ENCODE measurements at regions not wholly inside any gene's neighbourhood (a gene's known extent, or its start where the extent isn't known, plus 50 kb on each side); places are given as distances from the start of the nearest gene placed in this dataset.

DNA sequence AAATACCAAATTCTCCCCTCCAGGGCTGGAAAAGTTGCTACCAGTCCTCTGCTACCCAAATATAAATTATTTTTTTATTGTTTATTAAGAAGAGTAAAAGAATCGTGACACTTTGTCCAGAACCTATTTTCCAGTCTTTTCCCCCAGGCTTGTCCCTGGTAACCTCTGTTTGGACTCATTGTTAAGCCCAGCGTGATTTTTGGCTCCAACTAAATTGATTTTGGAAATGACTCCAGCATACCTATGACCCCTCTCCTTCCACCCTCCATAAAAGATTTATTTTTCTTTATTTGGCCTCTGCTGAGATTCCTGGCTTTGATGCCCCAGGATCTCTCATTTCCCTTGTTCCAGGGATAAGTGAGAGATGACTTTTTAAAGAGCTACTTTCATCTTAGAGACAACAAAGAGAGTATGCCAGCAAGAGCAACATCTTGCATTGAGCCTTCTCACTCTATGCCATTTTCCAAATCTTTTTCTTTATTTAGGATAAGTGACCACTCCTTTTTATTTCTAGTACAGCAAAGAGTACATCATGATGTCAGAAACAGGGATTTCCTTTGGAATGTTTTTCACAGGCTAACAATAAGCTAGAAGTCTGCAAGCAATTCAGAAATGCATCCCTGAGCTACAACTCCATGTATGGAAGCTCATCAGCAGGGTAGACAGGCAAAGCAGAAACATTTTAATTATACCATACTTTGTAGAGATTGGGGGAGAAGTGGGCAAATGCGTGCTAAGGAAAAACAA is 75.8 kb downstream of the DAD1 start:
- DNase-seq (ENCODE audit: low read depth): no peak
- TF ChIP-seq, protein P1, sequence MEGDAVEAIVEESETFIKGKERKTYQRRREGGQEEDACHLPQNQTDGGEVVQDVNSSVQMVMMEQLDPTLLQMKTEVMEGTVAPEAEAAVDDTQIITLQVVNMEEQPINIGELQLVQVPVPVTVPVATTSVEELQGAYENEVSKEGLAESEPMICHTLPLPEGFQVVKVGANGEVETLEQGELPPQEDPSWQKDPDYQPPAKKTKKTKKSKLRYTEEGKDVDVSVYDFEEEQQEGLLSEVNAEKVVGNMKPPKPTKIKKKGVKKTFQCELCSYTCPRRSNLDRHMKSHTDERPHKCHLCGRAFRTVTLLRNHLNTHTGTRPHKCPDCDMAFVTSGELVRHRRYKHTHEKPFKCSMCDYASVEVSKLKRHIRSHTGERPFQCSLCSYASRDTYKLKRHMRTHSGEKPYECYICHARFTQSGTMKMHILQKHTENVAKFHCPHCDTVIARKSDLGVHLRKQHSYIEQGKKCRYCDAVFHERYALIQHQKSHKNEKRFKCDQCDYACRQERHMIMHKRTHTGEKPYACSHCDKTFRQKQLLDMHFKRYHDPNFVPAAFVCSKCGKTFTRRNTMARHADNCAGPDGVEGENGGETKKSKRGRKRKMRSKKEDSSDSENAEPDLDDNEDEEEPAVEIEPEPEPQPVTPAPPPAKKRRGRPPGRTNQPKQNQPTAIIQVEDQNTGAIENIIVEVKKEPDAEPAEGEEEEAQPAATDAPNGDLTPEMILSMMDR (conservative IDR thresholded peaks at IDR 0.05; ENCODE audit: low read depth, low read length): no peak
- H3K4me3 ChIP-seq (ENCODE audit: low read length): no peak overlapping the region

DNA sequence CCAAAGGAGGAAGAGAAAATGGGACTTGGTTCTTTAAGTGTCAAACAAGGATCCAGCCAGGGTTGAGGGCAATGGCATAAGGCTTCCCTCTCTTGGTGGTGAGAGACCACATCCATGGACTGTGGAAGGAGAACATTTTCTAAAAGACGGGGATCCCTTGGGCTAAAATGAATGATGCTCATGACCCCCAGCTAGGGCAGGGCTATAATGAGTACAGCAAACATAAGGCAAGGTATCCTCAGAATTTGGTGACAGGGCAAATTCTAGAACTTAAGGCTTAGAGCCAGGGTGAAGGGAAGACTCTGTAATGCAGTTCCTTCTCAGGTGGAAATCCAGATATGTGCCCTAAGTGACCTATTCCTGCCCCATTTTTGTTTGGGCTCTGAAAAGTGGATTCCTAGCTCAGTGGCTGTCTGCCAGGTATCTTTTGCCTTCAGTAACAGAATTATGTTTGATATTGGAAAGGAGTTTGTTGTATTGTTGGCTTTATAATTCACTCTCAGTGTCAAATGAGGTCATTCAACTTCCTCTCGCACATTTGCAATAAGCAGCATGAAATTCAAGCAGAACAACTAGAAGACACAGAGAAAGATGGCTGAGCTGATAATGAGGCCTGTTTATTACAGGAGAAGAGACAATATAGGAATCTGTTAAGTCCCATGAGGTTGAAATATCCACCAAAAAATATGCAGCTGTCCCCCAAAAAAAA is 76.8 kb downstream of the DAD1 start:
- TF ChIP-seq, protein P1 (conservative IDR thresholded peaks at IDR 0.05; ENCODE audit: low read depth, low read length): no peak
- DNase-seq (ENCODE audit: low read depth): no peak
- no peak overlapping the region for H3K4me3 ChIP-seq (ENCODE audit: low read length)

DNA sequence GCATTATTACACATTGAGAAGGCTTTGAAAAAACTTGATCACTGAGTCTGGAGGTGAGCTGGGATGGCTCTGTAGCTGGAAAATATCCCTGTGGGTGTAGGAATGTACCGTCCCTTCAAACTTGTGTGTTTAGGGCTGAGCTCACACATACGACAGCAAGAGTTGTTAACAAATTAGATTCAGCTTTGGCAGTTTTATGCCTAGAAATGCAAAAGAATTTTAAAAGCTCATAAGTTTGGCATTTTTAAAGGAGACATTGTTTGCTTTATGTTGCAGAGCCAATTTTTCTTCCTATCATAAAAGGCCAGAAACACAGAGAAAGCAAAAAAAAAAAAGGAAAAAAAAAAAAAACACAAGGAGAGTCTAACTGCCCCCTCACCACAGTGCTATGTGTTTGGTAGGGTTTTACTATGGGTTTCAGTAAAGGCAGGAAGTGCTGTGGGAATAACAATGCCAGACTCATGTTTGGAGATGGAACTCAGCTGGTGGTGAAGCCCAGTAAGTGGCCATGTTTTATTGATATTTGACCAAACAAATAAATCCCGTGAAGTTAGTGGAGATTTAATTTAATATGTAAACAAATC is 78.4 kb downstream of the DAD1 start:
- TF ChIP-seq, protein P1 (conservative IDR thresholded peaks at IDR 0.05; ENCODE audit: low read depth, low read length): no peak
- no peak for DNase-seq (ENCODE audit: low read depth)
- H3K4me3 ChIP-seq (ENCODE audit: low read length): no peak overlapping the region

DNA sequence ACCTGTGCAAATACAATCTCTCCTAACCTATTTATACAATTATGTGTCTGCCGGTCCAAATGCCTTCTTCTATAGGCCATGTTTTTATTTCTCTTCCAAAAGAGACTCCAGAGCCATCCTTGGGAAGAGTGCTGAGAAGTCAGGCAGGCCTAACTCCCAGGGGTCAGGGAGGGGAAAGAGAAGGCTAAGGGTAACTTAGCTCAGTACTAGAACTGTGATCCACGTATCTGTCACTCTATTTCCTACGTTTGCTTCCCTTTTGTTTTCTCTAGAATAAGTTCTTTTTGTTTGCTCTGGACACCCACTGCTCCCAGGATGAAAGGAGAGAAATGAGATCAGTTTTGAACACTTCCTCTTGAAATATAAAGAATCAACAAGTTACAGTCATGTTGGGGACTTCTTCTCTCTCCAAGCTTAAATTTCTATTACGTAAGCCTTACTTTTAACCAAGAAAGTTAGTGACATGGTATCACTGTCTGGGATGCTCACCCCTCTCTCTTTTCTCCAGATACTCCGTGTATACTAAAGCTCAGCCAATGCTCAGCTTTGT is 79.2 kb downstream of the DAD1 start:
- TF ChIP-seq, protein P1 (conservative IDR thresholded peaks at IDR 0.05; ENCODE audit: low read depth, low read length): no peak
- H3K4me3 ChIP-seq (ENCODE audit: low read length): no peak overlapping the region
- no peak for DNase-seq (ENCODE audit: low read depth)

DNA sequence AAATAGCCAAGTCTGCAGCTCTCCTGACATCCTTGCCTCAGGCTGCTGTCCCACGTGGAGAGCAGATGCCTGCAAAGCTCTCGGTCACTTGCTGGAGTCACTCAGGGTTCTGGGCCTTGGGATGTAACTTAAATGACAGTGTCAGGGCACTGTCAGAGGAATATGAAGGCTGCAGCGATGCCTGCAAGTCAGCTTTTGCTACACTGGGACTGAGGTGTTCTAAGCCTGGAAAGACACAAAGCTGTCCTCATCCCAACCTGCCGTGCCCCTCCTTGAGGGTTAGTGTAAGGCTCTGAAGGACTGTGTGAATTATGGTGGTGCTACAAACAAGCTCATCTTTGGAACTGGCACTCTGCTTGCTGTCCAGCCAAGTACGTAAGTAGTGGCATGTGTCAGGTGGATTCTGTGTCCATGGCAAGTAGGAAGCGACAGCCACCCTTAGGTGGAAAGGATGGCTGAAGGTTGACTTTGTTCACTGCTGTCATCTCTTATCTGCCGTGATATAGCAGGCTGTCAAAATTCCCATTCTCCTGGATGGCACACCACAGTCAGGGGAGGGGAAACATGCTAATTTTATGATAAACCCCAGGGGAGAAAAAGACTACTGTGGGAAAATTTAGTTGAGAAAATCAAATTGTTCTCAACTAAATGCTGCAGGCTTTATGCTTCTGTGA is 79.9 kb downstream of the DAD1 start:
- TF ChIP-seq, protein P1 (conservative IDR thresholded peaks at IDR 0.05; ENCODE audit: low read depth, low read length): no peak
- no peak for DNase-seq (ENCODE audit: low read depth)
- no peak overlapping the region for H3K4me3 ChIP-seq (ENCODE audit: low read length)

DNA sequence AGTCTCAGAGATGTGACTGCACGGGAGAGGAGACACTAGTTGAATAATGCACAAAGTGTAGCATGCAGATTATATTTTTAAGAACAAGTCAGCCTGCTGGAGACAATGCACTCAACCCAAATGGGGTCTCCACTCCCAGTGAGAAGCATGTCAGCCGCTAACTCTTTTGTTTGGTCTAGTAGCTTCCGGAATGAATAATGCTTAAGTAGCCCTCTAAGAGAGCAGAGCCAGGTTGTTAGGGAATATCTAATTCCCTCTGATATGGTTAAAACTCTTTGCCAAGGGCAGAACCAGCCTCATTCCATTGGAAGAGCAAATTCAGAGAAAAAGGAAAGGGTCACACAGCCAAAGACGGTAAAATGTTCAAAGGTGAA is 80.4 kb downstream of the DAD1 start:
- no peak overlapping the region for H3K4me3 ChIP-seq (ENCODE audit: low read length)
- TF ChIP-seq, protein P1 (conservative IDR thresholded peaks at IDR 0.05; ENCODE audit: low read depth, low read length): no peak
- DNase-seq (ENCODE audit: low read depth): no peak

All from retinal pigment epithelial cell (primary cell).